Frontal cortex (tissue), 3 donors: ENCODE measurements at regions not wholly inside any gene's neighbourhood (a gene's known extent, or its start where the extent isn't known, plus 50 kb on each side); places are given as distances from the start of the nearest gene placed in this dataset.
"Not testable (repeated sequence)": the region's sequence is repeated elsewhere in the genome, so short reads cannot be mapped to it uniquely, and the experiment has no call there.

Experiments
- DNase-seq, 2 donors: peaks; one replicate each; pipeline ENCODE4 v3.0.0; 2012; ENCODE audit warnings: low spot score in 2 of 2
- FAIRE-seq: peaks from 2 replicates; lab custom pipeline; 2012; peaks lifted over from hg19 to GRCh38; lab: Jason Lieb, UNC
- donor health status: control.
- donor health status: control.
- donor health status: control.

DNA sequence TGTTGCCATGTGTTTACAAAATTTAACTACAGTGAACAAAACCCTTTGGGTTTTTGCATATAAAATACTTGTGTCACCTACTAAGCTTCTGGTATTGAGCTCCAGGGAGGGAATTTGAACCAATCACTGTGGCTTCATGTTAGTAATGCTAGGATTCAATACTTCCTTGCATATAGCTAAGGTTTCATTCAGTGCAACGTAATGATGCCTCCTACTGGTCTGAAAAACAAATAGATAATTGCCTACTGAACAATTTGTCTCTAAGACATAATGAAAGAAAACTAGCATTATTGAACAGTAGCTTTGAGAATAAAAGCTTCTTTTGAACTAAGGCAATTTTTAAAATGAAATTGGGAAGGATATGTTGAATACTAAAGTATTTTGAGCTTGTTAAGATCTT is 244.4 kb downstream of the ZWINT start:
- FAIRE-seq (no peak), DNase-seq (no peak)

DNA sequence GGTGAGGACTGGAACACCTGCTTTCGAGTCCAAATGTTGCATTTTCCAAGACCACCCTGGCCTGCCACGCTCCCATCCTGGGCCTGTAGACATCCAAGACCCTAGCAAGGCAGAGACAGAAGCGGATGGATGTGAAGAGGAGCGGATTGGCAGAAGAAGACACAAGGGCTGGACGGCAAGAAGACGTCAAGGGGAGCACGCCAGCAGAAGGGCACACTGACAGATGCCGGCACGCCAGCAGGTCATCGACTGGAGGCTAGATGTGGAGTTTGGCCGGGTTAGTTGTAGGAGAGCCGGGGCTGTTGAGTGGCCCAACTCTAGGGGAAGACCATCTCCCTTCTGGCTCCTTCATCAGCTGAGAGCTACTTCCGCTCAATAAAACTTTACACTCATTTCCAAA is 251.6 kb downstream of the ZWINT start:
- no peak for DNase-seq
- FAIRE-seq, result no peak

GRCh38 chr10:56104923-56105322 is 256.1 kb downstream of the ZWINT start:
- FAIRE-seq, result no peak
- DNase-seq, result no peak

DNA sequence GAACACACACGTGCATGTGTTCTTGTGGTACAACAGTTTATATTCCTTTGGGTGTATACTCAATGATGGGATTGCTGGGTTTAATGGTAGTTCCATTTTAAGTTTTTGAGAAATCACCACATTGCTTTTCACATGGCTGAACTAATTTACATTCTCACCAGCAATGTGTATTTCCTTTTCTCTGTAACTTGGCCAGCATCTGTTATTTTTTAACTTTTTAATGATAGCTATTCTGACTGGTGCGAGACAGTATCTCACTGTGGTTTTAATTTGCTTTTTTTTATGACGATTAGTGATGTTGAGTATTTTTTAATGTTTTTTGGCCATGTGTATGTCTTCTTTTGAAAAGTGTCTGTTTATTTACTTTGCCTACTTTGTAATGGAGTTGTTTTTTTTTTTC is 256.6 kb downstream of the ZWINT start:
- FAIRE-seq, result no peak

DNA sequence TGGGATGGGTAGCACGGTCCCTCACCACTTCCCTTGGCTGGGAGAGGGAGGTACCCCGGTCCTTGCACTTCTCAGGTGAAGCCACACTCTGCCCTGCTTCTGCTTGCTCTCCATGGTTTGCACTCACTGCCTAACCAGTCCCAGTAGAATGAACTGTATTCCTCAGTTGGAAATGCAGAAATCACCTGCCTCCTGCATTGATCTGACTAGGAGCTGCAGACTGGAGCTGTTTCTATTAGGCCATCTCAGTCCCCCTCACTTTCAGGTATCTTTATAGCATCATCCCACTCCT is 264.9 kb downstream of the ZWINT start:
- DNase-seq (no peak), FAIRE-seq (no peak)

More for the DNA sequence above, 256.6 kb downstream of the ZWINT start:
- DNase-seq, result no peak

DNA sequence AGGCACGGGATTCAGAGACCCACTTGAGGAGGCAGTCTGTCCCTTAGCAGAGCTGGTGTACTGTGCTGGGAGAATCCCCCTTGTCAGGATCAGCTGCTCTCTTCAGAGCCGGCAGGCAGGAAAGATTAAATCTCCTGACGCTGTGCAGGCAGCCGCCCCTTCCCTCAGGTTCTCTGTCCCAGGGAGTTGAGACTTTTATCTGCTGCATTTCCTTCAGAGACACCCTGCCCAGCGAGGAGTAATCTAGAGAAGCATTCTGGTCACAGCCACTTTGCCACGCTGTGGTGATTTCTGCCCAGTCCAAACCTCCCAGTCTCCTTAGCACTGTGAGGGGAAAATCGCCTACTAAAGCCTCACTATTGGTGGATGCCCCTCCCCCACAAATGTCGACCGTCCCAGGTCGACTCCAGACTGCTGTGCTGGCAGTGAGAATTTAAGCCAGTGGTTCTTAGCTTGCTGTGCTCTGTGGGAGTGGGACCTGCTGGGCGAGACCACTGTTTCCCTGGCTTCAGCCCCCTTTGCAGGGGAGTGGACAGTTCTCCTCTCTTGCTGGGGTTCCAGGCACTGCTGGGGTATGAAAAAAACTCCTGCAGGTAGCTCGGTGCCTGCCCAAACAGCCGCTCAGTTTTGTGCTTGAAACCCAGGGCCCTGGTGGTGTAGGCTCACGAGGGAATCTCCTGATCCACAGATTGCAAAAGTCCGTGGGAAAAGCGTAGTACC is 265.4 kb downstream of the ZWINT start:
- no peak for DNase-seq
- FAIRE-seq, result no peak

- not testable (repeated sequence) for DNase-seq, FAIRE-seq
Measured at GRCh38 chr10:56093645-56094044, 267.4 kb downstream of the ZWINT start.

- DNase-seq (no peak), FAIRE-seq (no peak)
Measured at GRCh38 chr10:56091872-56092271, 269.2 kb downstream of the ZWINT start.

DNA sequence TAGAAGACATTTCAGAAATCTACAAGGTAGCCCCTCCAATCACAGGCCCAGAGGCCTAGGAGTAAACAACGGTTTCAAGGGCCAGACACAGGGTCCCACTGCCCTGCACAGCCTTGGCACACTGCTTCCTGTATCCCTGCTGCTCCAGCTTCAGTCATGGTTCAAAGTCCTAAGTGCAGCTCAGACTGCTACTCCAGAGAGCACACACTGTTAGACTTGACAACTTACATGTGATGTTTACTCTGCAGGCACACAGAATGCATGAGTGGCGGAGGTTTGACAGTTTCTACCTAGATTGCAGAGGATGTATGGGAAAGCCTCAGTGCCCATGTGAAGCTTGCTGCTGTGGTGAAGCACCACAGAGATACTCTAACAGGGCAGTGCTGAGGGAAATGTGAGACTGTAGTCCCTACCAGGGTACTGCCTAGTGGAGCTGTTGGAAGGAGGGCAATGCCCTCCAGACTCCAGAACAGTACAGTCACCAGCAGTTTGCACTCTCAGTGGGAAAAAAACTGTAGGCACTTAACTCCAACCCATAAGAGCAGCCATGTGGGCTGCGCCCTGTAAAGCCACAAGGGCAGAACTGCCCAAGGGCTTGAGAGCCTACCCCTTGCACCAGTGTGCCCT is 270.0 kb downstream of the ZWINT start:
- DNase-seq, result no peak

GRCh38 chr10:56085406-56086122 is 275.5 kb downstream of the ZWINT start:
- no peak for FAIRE-seq
- DNase-seq, result no peak

More for the DNA sequence above, 270.0 kb downstream of the ZWINT start:
- FAIRE-seq, result no peak

DNA sequence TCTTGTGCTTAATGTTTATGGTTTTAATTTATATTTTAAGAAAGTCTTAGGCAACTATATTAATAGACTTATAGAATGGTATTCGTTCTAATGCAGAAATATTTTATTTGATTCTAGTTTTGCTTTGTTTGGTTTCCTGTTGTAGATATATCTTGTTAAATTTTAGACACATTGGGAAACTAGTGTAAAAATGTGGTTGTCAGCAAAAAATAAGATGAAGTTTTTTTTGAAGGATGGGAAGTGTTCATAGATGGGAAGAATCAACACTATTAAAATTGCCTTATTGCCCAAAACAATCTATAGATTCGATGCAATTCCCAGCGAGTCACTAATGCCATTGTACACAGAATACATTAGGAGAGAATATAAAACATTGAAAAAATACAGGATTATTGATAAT is 278.9 kb downstream of the ZWINT start:
- no peak for DNase-seq

DNA sequence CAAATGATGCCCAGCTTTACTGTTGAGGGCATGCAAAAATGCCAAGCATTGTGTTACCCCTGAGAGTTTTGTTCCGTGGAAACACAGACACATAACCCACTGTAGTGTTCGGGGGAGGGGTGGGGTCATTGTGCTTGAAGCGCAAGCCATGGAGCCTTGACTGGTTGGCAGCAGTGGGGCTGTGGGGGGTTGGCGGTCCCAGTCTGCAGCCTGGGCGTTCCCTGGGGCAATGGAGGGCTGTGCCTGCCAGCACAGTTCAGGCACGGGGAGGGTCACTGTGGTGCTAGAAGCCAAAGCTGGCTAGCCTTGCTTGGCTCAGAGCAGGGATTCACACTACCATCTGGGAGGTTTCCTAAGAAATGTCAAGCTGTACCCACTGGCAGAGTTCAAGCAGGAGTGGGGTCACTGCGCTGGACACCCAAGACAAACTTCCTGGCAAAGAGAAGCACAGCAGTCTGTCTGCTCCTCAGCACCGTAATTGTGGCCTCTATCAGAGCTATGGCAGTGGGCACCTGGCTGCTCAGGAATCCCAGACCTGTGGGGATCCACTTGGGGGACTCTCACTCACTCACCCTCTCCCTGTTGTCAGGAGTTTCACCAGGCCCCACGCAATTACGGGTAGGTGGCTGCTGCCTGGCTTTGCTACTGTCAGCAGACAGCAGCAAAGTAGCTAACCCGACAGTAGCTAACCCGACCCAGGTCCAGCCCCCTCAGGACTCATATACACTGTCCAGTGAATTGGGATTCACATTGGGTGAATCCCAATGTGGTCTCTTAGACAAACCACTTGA is 292.4 kb downstream of the ZWINT start:
- DNase-seq (no peak), FAIRE-seq (no peak)

More for the DNA sequence above, 278.9 kb downstream of the ZWINT start:
- FAIRE-seq, result no peak

DNA sequence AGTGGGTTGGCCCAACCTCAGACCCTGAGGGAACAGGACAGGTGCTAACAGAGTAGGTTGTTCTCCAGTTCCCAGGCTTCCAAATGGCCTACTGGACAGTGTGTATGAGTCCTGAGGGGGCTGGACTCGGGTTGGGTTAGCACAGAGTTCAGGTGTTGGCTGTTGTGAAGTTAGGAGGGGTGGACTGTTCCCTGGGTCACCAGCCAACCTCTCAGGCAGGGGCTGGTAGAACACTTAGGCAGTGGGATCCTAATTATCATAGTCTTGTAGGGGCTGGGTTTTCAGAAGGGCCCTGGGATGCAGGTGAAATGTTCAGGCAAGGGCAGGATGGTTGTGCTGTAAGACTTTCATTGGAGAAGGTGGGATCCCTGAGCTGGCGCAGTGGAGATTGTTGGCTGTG is 293.0 kb downstream of the ZWINT start:
- DNase-seq, result no peak
- FAIRE-seq, result no peak

DNA sequence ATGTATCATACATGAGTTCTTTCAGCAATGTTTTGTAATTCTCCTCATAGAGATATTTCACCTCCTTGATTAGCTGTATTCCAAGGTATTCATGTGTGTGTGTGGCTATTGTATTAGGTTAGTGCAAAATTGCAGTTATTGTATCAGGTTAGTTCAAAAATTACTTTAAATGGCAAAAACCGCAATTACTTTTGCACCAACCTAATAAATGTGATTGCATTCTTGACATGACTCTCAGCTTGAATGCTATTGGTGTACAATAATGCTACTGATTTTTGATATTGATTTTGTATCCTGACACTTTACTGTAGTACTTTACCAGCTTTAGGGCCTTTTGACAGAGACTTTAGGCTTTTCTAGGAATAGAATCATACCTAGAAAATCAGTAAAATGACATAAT is 297.4 kb downstream of the ZWINT start:
- FAIRE-seq (no peak), DNase-seq (no peak)

GRCh38 chr10:56057860-56058259 is 303.2 kb downstream of the ZWINT start:
- FAIRE-seq (no peak), DNase-seq (no peak)

DNA sequence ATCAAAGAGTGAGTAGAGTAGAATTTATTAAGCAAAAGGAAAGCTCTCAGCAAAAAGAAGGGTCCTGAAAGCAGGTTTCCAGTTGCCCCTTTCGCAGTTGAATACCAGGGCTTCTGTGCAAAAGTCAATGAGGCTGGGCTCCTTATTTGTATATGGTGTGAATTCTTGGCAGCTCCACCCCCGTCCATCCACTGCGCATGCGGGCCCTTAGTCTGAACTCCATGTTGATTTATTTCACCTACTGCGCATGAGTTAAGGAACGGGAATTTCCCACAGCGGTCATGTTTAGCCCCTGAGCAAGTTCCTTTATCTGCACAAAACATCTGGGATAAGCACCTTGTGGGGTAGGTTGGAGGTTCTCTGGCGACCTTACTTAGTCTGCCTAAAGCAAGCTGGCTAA is 325.6 kb downstream of the ZWINT start:
- DNase-seq, result no peak
- no peak for FAIRE-seq

DNA sequence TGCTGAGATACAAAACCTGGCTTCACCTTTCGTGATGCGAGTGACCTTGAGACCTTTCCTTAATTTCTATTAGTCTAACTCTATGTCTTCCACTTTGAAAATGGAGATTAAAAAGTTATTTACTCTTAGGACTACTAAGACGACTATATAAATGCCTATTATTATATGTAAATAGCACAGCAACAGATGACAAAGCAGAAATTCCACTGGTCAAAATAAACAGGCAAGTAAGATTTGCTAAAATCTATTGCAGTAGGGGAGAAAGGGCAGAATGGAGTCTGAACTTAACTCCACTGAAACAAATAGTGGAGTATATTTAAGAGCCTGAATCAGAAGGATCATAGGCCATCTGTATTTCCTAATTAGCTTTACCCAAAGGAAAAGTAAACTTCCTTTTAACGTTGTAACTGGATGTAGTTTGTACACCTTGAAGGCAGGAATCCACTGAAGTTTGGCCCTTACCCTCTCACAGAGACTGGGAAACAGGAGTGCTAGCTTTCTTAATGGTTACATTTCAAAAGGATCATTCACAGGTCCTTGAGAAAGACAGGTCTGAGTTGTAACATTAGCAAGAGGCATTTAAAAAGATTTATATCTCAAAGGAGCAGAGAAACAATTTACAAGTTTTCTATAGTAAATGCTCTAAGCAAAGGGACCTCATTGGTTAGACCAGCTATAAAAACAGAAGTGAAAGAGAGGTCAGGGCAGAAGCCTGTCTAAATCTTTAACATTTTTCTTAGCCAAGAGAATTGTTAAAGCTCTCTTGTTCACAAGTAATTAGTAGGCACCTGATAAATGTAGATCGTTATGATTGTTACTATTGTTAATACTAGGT is 332.5 kb downstream of the ZWINT start:
- no peak for DNase-seq
- no peak for FAIRE-seq

GRCh38 chr10:56012101-56012500 is 349.0 kb downstream of the ZWINT start:
- FAIRE-seq (no peak), DNase-seq (no peak)

DNA sequence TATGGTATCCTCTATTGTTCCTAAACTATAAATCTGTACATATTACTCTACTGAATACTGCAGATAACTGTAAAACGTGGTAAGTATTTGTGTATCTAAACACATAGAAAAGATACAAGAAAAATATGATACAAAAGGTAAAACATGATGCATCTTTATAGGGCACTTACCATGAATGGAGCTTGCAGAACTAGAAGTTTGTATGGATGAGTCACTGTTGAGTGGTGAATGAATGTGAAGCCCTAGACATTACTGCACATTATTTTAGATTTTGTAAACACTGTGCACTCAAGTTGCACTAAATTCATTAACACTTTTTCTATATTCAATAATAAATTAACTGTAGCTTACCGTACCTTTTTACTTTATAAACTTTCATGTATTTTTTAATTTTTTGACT is 357.5 kb downstream of the ZWINT start:
- FAIRE-seq (no peak), DNase-seq (no peak)

GRCh38 chr10:55989188-55989587 is 371.9 kb downstream of the ZWINT start:
- FAIRE-seq, result no peak

More at GRCh38 chr10:55989188-55989587, 371.9 kb downstream of the ZWINT start:
- no peak for DNase-seq
